Choroid plexus epithelial cell (primary cell): ENCODE measurements at regions not wholly inside any gene's neighbourhood (a gene's known extent, or its start where the extent isn't known, plus 50 kb on each side); places are given as distances from the start of the nearest gene placed in this dataset.

Experiments used
- DNase-seq: peaks from one replicate; pipeline ENCODE4 v3.0.0-alpha.2; 2010; ENCODE audit warnings: low read depth
- H3K4me3 ChIP-seq: 2 replicates; pipeline ENCODE4 v1.5.1; 2011; ENCODE audit warnings: low read depth, mild to moderate bottlenecking, control low read depth, low read length, moderate library complexity
- CTCF ChIP-seq: conservative IDR thresholded peaks from 2 replicates; pipeline ENCODE4 v1.5.1; 2011; ENCODE audit warnings: low read depth, mild to moderate bottlenecking, control low read depth, inconsistent platforms, low read length, moderate library complexity

GRCh38 chr3:163048881-163049280, 1552.3 kb downstream of the OTOL1 start:
- DNase-seq, result no peak
- H3K4me3 ChIP-seq, result no peak overlapping the region
- TF ChIP-seq CTCF, result no peak

GRCh38 chr3:163056874-163057497, 1560.4 kb downstream of the OTOL1 start:
- TF ChIP-seq CTCF, result peak; percentile 74
- peak; percentile 74 for DNase-seq
- H3K4me3 ChIP-seq, result no peak overlapping the region

- H3K4me3 ChIP-seq, result no peak overlapping the region
- DNase-seq, result no peak
- TF ChIP-seq CTCF, result no peak
Measured at GRCh38 chr3:163058031-163058854, 1561.6 kb downstream of the OTOL1 start.

GRCh38 chr3:163071713-163072112, 1575.1 kb downstream of the OTOL1 start:
- no peak for TF ChIP-seq CTCF
- peak; percentile 50 for DNase-seq
- H3K4me3 ChIP-seq, result no peak overlapping the region
